ENCODE measurements at regions not wholly inside any gene's neighbourhood (a gene's known extent, or its start where the extent isn't known, plus 50 kb on each side); places are given as distances from the start of the nearest gene placed in this dataset.
"Not testable (repeated sequence)": the region's sequence is repeated elsewhere in the genome, so short reads cannot be mapped to it uniquely, and the experiment has no call there.

DNA sequence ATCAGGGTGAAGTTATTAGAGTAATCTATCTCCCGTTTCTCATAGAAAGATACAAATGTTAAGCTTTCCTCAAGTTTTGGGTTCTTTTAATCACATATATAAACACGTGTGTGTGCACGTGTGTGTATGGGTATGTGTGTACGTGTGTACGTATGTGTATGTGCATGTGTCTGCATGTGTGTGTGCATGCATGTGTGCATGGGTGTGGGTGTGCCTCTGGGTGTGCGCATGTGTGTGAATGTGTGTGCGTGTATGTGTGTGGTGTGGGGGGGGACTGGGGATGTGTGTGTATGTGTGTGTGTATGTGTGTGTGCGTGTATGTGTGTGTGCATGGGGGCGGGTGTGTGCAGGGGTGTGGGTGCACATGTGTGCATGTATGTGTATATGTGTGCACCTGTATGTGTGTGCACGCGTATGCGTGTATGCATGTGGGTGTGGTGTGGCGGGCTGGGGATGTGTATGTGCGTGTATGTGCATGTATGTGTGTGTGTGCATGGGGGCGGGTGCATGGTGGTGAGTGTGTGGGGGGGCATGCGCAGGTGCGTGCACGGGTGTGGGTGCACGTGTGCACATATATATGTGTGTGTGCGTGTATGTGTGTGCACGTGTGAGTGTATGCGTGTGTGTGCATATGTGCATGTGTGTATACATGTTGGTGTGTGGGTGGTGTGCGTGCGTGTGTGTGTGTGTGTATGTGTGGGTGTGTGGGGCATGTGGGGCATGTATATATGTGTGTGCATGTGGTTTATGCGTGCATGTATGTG lies 304.0 kb downstream of the MBD2 start:
- DNase-seq (ENCODE audit: low spot score): no peak

DNA sequence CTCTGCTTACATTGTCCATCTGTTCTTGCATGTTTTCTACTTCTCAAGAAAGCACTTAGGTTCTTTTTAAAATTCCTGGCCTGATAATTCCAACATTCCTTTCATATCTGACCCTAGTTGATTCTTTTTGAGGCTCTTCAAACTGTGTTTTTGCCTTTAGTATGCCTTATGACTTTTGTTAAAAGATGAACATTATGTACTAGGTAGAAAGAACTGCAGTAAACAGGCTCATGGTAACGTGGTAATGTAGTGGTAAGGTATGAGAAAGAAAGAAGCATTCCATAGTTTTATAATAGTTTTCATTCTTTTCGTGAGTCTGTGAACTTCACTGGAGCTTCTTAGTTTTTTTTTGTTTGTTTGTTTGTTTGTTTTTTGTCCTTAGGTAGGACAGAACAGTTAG lies 306.4 kb downstream of the MBD2 start:
- no peak for DNase-seq (ENCODE audit: low spot score)

DNA sequence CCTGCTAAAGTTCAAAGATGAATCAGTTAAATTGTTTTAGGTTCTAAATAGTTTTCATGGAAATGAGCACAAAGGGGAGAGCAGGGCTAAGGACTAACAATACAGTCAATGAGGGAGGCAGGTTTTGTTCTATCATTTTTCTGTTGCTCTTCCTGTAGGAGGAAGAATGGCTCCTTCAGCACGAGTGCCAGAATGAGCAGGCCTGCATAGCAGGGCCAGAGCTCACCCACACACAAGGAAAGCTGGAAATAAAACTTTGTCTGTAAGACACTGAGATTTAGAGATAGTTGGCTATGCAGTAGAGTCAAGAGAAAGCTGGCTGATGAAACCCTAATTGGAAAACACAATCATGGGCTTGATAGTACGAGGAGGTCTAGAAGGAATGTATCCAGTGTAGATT lies 313.3 kb downstream of the MBD2 start:
- no peak for DNase-seq (ENCODE audit: low spot score)

DNA sequence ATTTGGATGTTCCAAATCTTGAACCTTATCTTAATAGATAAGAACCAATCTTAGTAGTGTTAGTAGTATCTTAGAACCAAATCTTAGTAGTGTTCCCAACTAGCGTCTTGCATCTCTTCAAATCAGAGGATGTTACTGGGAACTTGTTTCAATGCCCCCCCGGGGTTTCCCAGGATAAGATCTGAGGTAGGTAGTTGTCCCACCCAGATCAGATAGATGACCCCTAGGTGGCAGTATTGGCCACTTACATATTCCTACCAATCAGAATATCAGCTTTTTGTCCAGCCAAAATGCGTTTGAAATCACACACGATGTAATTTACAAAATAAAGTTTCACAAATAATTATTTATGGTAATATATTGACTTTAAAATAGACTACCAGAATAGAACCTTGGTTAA lies 314.8 kb downstream of the MBD2 start:
- peak; percentile 42 for DNase-seq (ENCODE audit: low spot score)

DNA sequence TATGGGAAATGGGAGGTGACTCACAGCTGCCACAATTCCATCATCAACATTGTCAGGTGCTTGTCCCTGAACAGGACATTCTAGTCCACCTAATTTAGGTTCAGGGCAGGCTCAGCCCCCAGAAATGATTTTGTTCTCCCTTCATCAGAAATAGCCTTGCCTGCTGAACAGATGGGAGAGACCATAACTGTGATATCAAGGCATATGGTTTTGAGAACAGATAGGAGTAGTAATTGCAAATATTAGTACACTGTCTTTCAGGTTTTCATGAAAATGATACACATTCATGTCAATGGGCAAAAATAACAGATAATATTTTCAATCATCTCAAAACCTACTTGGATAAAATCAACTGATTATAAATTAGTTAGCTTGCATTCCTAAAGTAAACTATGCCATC lies 316.5 kb downstream of the MBD2 start:
- DNase-seq (ENCODE audit: low spot score): no peak

DNA sequence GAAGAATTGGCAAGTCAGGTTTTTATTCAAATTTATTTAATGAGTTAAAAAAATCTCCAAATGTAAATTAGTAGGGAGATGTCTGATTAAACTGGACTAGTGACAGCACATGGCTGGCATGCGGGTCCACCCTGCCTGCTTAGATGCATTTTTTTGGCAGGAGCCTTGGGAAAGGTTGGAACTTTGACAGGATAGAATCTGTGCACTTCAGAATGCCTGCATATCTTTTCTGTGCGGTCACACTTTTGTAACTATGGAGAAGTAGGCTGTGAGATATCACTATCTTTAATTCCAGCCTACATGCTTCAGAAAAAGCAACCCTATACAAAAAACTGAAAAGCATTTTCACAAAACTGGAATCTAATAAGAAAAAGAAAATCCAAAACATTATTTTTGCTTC lies 317.8 kb downstream of the MBD2 start:
- DNase-seq (ENCODE audit: low spot score): no peak

DNA sequence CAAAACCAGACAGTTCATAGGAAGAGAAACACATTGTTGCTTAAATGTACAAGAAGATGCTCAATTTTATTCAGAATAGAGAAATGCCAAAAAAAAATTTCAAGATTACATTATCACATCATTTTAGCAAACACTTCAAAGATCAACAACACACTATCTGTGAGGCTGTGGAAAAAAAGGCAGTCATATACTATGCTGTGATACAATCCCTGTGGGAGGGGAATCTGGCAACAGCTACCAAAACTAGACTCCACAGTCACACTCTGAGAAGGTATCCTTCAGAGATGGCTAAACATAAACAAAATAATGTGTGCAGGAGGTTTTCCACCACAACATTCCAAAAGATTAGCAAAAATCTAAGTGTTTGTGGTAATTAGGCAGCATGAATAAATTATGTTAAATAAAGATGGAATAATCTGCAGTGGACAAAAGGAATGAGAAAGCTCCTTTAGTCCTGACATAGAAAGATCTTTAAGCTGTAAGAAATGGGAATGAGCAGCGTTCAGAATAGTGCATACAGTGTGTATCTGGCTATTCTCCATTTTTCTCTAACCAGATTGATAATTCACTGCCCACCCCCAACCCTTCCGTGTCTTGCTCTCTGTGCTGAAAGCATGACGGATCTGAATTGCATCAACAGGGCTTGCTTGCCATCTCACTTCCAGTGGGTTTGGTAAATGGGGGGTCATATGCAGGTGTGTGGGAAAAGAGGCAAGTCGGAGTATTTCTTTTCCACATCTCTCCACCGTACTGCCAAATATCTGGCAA lies 329.6 kb downstream of the MBD2 start:
- DNase-seq (ENCODE audit: low spot score): no peak

DNA sequence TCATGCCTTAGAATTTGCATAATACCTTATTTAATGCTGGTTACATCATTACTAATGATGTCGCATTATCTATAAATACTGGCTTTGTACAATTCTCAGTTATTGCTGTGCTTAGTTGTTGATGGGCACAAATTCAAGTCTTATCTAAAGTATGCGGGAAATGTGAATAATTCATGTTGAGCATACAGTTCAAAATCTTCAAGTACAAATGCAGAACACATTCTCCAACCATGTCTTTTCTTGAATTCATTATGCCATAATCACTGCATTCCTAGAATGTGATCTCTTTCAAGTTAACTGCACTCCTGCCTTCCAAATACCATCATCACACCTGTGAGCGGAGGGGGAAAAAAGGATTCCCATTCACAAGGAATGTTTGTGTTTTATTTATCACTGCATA lies 337.0 kb downstream of the MBD2 start:
- no peak for DNase-seq (ENCODE audit: low spot score)

DNA sequence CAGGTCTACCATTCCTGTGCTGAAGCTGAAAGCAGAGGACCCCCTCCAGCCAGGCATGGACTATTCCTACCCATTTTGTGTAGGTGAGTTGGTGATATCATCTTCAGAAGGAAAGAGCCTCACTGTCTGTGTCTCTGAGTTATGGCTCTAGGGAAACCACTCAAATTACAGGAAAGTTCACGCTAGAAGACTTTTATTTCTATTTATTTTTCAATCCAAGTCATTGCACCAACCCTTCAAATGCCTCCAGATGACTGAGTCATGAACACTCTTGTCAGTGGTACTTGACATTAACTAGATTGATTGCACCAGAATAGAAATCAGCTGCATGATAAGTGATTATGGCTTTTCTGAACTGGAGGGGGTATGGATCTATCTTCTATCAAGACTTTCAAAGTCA lies 338.4 kb downstream of the MBD2 start:
- DNase-seq (ENCODE audit: low spot score): no peak

DNA sequence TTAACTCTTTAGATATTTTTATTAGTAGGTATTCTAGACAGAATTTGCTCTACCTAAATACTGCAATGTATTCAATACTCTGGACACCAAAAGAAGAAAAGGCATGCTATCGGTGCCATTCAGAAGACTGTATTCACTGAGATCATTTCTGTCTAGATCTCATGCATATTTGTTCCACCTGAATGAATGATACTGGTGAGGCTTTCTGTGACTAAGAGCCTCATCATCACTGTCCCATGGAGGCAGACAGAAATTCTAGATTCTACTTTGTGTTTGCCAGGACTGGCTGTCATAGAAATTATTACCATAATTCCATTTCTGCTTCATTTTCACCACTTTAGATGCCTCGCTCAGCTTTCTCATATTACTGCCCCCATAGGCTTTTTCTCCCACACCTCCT lies 340.7 kb downstream of the MBD2 start:
- no peak for DNase-seq (ENCODE audit: low spot score)

DNA sequence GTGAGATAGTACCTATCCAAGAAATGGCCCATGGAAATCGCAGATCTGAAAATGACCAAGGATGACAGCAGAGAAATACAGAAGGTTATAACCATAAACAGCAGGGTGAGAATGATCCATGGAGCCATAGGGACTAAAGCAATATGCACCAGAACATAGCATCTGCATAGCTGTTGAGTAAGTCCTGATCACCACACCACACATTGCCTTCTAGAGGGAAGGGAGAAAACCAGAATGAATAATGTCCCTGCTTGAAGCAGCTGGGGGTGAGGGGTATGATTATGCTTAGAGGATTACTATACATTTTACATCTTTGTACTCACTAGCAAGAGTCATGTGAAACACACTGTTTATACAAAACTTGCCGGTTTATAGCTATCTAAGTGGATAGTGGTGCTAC lies 350.4 kb downstream of the MBD2 start:
- DNase-seq (ENCODE audit: low spot score): no peak

DNA sequence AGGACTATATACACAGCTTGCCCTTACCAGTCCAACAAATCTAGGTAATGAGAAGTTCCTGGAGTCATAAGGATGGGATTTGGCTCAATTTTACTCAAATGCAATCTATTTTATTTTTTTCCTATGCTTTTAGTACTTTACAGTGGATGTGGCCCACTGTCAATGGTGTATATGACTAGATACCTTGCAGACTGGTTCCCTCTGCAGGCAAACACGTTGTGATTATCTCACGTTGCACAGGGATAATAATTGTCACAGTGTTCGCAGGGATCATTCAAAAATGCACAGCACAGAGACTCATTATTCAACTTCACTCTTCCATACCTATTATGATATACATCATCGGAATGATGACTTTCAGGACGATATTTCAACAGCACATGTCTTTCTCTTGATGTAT lies 359.7 kb downstream of the MBD2 start:
- no peak for DNase-seq (ENCODE audit: low spot score)

DNA sequence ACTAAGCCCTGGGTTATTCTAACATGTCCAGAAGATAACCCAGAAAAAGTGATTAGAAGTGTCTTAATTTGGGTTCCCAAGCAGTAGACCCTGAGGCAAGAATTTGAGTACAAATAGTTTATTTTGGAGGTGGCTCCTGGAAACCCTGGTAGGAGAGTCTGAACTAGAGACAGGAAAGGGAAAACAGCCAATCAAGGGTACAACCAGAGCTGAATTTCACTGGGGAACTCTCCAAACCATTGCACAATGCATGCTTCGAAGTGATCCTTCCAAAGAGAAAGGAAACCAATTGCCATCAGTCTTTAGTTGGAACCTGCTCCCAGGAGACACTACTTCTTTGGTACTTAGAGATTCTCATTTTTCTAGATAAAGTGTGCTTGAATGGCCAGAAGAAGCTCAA lies 361.5 kb downstream of the MBD2 start:
- no peak for DNase-seq (ENCODE audit: low spot score)

DNA sequence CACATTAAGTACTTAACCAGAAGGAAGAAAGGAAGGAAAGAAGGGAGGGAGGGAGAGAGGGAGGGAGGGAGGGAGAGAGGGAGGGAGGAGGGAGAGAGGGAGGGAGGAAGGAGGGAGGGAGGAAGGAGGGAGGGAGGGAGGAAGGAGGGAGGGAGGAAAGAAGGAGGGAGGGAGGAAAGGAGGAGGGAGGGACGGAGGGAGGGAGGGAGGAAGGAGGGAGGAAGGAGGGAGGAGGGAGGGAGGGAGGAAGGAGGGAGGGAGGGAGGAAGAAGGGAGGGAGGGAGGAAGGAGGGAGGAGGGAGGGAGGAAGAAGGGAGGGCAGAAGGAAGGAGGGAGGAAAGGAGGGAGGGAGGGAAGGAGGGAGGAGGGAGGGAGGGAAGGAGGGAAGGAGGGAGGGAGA lies 363.3 kb downstream of the MBD2 start:
- no peak for DNase-seq (ENCODE audit: low spot score)

DNA sequence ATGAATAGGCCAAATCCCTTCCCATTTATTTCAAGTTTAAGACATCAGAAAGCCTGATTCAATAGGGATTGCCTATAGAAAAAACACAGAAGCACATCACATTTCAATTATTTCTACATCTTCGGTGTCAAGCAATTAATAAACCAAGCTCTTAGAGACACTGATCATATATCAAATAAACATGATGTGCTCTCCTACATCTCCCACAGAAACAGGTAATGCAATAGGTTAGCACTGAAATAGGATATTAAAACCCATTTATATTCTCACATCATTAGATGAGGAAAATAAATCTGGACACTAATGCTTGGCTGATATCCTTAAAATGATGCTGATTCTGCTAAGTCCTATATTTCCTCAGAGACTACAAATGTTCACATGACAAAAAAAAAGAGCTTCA lies 364.7 kb downstream of the MBD2 start:
- no peak for DNase-seq (ENCODE audit: low spot score)

DNA sequence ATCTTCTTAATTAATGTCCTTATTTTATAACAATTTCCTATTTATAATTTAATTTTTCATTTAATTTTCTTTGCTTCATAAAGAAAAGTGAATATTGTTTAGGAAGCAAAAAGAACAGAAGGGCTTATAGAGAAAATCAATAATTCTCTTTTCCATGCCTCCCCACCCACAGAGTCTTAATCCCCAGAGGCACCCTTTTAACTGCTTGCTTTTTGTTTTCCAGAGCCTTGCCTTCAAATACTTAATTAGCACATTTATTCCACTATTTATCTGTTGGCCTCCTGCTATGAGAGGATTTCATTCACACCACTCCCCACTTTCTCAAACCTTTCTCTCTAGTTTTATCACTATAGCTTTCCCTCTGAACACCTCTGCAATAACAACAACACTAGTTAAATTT lies 373.6 kb downstream of the MBD2 start:
- no peak for DNase-seq (ENCODE audit: low spot score)

DNA sequence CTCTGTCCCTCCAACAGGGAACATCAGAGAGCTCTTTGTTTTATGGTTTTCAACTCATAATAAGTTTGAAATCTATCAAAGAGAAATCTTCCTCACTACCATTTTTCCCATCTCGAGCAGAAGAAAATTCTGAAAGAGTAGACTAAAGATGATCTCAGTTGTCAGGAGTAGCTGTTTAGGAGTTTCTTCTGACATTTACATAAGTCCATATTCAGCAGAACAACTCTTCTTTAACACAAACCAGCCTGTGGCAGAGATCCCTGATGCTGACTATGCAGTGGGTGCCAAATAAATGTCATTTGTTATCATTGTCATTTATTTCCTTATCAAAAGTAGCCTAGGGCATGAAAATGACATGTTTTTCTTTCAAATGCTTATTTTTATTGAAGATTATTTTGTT lies 380.7 kb downstream of the MBD2 start:
- DNase-seq (ENCODE audit: low spot score): no peak

DNA sequence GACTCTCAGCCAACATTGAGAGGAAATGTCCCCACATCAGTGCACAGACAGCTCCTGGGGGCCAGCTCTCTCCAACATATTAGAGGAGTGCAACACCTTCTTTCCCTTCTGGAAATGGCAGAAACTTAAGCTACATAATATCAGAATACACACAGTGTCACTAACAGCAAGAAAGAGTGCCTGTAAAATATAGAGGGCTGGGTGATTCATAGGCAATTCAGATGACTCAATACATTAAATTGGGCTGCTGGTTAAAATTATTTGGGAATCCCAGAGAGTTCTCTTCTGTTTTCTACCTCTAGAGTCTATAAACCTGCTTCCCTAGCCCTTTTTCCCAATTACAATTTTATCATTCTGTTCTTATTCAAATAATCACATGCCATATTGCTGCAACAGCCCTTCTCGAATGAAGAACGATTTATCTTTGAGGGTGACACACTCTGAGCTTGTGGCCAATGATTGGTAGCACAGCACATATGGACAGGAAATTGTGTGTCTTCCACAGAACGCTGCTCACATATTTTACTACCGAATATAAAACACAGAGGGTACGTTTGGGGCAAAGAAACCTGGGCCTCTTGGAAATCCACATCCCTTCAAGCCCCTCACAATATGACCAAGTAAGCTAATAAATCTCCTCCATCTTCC lies 381.2 kb downstream of the MBD2 start:
- no peak for DNase-seq (ENCODE audit: low spot score)

DNA sequence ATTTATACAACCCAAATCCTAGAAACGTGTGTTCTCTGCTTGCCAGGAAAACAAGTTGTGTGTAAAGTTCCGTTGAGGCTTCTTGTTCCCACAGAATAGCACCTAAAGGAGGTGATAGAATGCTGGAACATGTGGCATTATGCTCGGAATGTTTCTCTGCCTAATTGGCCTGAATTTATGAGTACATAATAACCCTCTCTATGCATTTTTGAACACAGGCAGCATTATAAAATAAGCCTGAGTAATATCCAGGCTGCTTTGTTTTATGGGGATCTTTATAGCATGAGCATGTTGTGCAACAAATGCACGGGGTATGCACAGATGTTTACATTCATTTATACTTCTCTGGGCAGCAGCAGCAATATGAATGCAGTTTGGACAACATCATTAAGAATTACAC lies 385.7 kb downstream of the MBD2 start:
- DNase-seq (ENCODE audit: low spot score): no peak

DNA sequence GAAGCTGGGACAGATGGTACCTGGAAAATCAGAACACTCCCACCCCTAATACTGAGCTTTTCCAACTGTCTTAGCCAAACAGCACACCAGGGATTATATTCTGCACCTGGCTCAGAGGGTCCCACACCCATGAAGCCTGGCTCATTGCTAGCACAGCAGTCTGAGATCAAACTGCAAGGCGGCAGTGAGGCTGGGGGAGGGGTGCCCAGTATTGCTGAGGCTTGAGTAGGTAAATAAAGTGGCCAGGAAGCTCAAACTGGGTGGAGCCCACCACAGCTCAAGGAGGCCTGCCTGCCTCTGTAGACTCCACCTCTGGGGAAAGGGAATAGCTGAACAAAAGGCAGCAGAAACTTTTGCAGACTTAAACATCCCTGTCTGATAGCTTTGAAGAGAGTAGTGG lies 403.3 kb downstream of the MBD2 start:
- DNase-seq (ENCODE audit: low spot score): not testable (repeated sequence)

DNA sequence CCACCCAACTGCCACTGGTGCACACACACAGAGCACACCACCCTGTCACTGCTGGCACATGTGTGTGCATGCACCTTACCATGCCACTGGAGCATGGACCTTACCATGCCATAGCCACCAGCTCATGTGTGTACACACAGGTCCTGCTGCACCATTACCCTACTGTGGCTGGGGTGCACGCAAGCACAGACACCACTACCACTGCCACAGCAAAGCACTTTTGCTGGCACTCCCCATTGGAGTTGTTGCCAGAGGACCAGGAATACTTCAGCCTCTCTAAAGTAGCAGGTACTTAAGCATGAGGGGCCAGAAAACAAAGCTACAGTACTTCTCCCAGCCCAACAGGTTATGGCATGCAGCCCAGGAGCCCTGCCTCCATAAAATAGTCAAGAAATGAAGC lies 404.8 kb downstream of the MBD2 start:
- no peak for DNase-seq (ENCODE audit: low spot score)

DNA sequence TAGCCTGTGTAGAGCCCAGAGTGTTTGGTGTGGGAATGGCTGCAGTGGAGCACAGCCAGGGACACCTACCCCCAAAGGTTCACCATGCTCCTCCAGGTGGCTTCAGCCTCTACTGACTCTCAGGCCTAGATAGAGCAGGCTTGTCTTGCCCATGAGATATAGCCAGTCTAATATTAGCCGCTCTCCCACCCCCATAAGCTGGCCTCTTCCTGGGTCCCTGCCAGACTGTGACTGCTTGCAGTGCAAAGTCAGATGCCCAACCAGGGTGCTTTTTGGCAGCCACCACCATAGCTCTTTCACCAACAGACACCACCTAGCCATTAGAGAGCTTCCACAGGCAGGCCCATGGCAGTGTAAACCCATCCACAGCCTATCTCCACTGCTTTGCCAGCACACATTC lies 405.3 kb downstream of the MBD2 start:
- DNase-seq (ENCODE audit: low spot score): no peak

Data from AG20443 (cell line).